Naive thymus-derived CD8-positive, alpha-beta T cell (primary cell): ENCODE measurements at regions not wholly inside any gene's neighbourhood (a gene's known extent, or its start where the extent isn't known, plus 50 kb on each side); places are given as distances from the start of the nearest gene placed in this dataset.

Source experiments
- ATAC-seq, 2 donors: fragments of 150-1000 bp; cut with Tn5 transposase in 1 of 2; sonication (Bioruptor Pico), chemical (Tn5 transposase) in 1 of 2; 1 replicate in 1 of 2; 2 replicates in 1 of 2; pipeline ENCODE4 v1.10.0; 2021; ENCODE audit warnings: mild to moderate bottlenecking in 2 of 2, moderate library complexity in 2 of 2
- POLR2A ChIA-PET: fragments of 350-600 bp; sonication (Branson Sonifier 250); formaldehyde crosslinking; loops from one replicate; lab custom pipeline; 2021; ENCODE audit warnings: antibody characterized with exemption; lab: Charles Lee
- DNase-seq, 10 donors: peaks; one replicate each; pipeline versions ENCODE4 v3.0.0 to v3.0.0-alpha.2; 2020 to 2022
- H3K27ac Mint-ChIP-seq, 10 donors: one replicate each; pipeline ENCODE4 v1.8.0; 2020 to 2022; ENCODE audit warnings: mild to moderate bottlenecking in 10 of 10, mixed read lengths in 10 of 10, moderate library complexity in 4 of 10, inconsistent platforms in 1 of 10
- H3K27me3 Mint-ChIP-seq, 5 donors: one replicate each; pipeline ENCODE4 v1.8.0; 2021 to 2022; ENCODE audit warnings: mixed read lengths in 5 of 5
- H3K36me3 Mint-ChIP-seq, 3 donors: one replicate each; pipeline ENCODE4 v1.8.0; 2020 to 2022; ENCODE audit warnings: mixed read lengths in 3 of 3, mild to moderate bottlenecking in 2 of 3, inconsistent platforms in 1 of 3
- H3K4me1 Mint-ChIP-seq, 4 donors: one replicate each; pipeline ENCODE4 v1.8.0; 2021 to 2022; ENCODE audit warnings: mixed read lengths in 4 of 4
- H3K4me3 Mint-ChIP-seq, 10 donors: one replicate each; pipeline ENCODE4 v1.8.0; 2020 to 2022; ENCODE audit warnings: mild to moderate bottlenecking in 10 of 10, mixed read lengths in 10 of 10, moderate library complexity in 6 of 10, inconsistent platforms in 1 of 10
- H3K9me3 Mint-ChIP-seq, 9 donors: one replicate each; pipeline ENCODE4 v1.8.0; 2020 to 2022; ENCODE audit warnings: mixed read lengths in 9 of 9, mild to moderate bottlenecking in 3 of 9, inconsistent platforms in 1 of 9, moderate library complexity in 1 of 9

GRCh38 chr10:42971251-42971599 is 105.6 kb upstream of the RET start:
- DNase-seq: peak in 1 of 10 donors; percentile 40

GRCh38 chr10:42972946-42973345 is 103.9 kb upstream of the RET start:
- H3K36me3 Mint-ChIP-seq: no peaks in the 10 kb centered on the region
- no peak for DNase-seq
- no peak overlapping the region for H3K27ac Mint-ChIP-seq
- no peak for ATAC-seq
- no peaks in the 10 kb centered on the region for H3K4me1 Mint-ChIP-seq
- H3K27me3 Mint-ChIP-seq: peaks cover 0 to 5% (median 0%) of the 10 kb centered on the region in 5 donors
- no peak overlapping the region for H3K4me3 Mint-ChIP-seq
- POLR2A ChIA-PET: no interaction called here
- no peaks in the 10 kb centered on the region for H3K9me3 Mint-ChIP-seq

More at GRCh38 chr10:42971251-42971599, 105.6 kb upstream of the RET start:
- POLR2A ChIA-PET: no interaction called here
- Mint-ChIP-seq H3K27me3 (peaks cover 0 to 5% (median 0%) of the 10 kb centered on the region in 5 donors), H3K4me1 (no peaks in the 10 kb centered on the region), H3K9me3 (no peaks in the 10 kb centered on the region), H3K4me3 (no peak overlapping the region), H3K27ac (no peak overlapping the region), H3K36me3 (no peaks in the 10 kb centered on the region)
- ATAC-seq: no peak

DNA sequence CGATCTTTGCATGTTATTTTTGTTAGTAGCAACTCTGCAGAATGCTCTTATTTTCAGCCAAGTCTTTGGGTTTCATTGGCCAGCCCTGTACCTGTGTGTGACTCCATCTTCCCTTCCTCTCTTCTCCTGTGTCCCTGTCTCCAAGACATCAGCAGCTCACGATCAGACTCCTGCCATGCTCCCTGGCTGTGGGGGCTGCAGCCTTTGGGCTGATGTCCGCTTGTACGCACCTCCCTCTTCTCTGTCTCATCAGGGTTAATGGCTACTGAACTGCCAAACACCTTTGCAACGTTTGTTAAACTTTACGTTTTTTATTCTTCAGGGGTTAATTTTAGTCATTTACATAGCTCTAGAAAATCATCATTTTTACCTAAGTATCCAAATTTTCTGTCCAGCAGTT is 103.5 kb upstream of the RET start:
- H3K36me3 Mint-ChIP-seq: no peaks in the 10 kb centered on the region
- ATAC-seq (no peak), DNase-seq (no peak)
- no peaks in the 10 kb centered on the region for H3K9me3 Mint-ChIP-seq
- POLR2A ChIA-PET: no interaction called here
- H3K4me3 Mint-ChIP-seq: no peak overlapping the region
- peaks cover 0 to 5% (median 0%) of the 10 kb centered on the region in 5 donors for H3K27me3 Mint-ChIP-seq
- no peaks in the 10 kb centered on the region for H3K4me1 Mint-ChIP-seq
- no peak overlapping the region for H3K27ac Mint-ChIP-seq

- Mint-ChIP-seq H3K9me3 (no peaks in the 10 kb centered on the region), H3K27ac (peak overlapping the region in 1 of 10 donors; percentile 57), H3K36me3 (no peaks in the 10 kb centered on the region), H3K27me3 (peaks cover 0 to 5% (median 0%) of the 10 kb centered on the region in 5 donors), H3K4me3 (no peak overlapping the region), H3K4me1 (no peaks in the 10 kb centered on the region)
- peak in 1 of 10 donors; percentile 58 for DNase-seq
- no peak for ATAC-seq
- POLR2A ChIA-PET: no interaction called here
Measured at GRCh38 chr10:42973870-42974692, 102.8 kb upstream of the RET start.

DNA sequence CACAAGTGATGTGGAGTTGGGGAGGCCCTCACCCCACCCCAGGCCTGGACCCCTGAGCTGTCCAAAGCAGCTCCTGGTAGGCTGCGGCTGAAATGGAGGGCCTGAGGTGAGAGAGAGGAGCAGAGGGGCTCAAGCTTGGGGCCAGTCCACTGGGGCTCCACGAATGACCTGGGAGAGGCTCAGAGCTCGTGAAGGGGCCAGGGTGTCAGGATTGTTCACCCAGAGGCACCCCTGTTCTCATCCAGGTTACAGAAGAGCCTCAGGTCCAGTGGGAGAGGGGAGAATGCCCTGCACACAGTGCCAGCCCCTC is 102.2 kb upstream of the RET start:
- ATAC-seq: no peak
- Mint-ChIP-seq H3K4me1 (no peaks in the 10 kb centered on the region), H3K4me3 (no peak overlapping the region), H3K27me3 (peaks cover 0 to 5% (median 0%) of the 10 kb centered on the region in 5 donors), H3K9me3 (no peaks in the 10 kb centered on the region), H3K27ac (no peak overlapping the region), H3K36me3 (no peaks in the 10 kb centered on the region)
- peak in 1 of 10 donors; percentile 6 for DNase-seq
- POLR2A ChIA-PET: no interaction called here

DNA sequence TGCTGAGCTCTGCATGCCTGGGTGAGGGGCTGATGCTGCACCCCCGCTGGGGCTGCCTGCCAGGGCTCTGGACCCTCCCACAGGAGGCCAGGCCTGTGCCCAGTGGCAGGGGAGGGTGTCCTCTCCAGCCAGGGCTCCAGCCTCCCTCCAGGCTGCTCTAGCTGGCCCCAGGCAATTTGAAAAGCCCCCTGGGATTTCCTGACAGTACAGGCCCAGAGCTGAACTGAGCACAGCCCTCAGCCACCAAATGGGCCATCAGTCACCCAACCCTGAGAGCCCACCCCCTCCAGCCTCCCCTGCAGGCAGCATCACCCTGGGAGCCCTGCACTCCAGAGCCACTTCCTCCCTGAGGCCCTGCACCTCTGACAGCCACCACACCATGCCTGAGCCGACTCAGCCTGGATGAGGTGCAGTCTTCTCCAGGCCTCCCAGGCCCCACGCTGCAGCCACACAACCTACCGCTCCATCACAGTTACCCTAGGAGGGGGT is 101.8 kb upstream of the RET start:
- H3K27me3 Mint-ChIP-seq: peaks cover 0 to 5% (median 0%) of the 10 kb centered on the region in 5 donors
- POLR2A ChIA-PET: no interaction called here
- H3K27ac Mint-ChIP-seq: no peak overlapping the region
- H3K36me3 Mint-ChIP-seq: no peaks in the 10 kb centered on the region
- no peak for ATAC-seq
- no peaks in the 10 kb centered on the region for H3K4me1 Mint-ChIP-seq
- peak in 1 of 10 donors; percentile 45 for DNase-seq
- H3K4me3 Mint-ChIP-seq: no peak overlapping the region
- H3K9me3 Mint-ChIP-seq: no peaks in the 10 kb centered on the region

- DNase-seq: peak in 2 of 10 donors; percentile 9 to 46
- Mint-ChIP-seq H3K27me3 (peaks cover 0 to 5% (median 0%) of the 10 kb centered on the region in 5 donors), H3K4me3 (no peak overlapping the region), H3K4me1 (no peaks in the 10 kb centered on the region), H3K9me3 (no peaks in the 10 kb centered on the region), H3K27ac (no peak overlapping the region), H3K36me3 (no peaks in the 10 kb centered on the region)
- no peak for ATAC-seq
- POLR2A ChIA-PET: no interaction called here
Measured at GRCh38 chr10:42975558-42976340, 101.1 kb upstream of the RET start.

- no peak for ATAC-seq
- Mint-ChIP-seq H3K4me3 (no peak overlapping the region), H3K4me1 (no peaks in the 10 kb centered on the region), H3K9me3 (no peaks in the 10 kb centered on the region), H3K27ac (no peak overlapping the region), H3K27me3 (peaks cover 0 to 5% (median 0%) of the 10 kb centered on the region in 5 donors), H3K36me3 (no peaks in the 10 kb centered on the region)
- POLR2A ChIA-PET: no interaction called here
- peak in 2 of 10 donors; percentile 11 to 53 for DNase-seq
Measured at GRCh38 chr10:42976351-42977031, 100.4 kb upstream of the RET start.

GRCh38 chr10:42977032-42977416 is 99.8 kb upstream of the RET start:
- POLR2A ChIA-PET: no interaction called here
- H3K9me3 Mint-ChIP-seq: no peaks in the 10 kb centered on the region
- ATAC-seq (no peak), DNase-seq (peak in 1 of 10 donors; percentile 8)
- peaks cover 0 to 5% (median 0%) of the 10 kb centered on the region in 5 donors for H3K27me3 Mint-ChIP-seq
- no peak overlapping the region for H3K27ac Mint-ChIP-seq
- H3K4me3 Mint-ChIP-seq: no peak overlapping the region
- no peaks in the 10 kb centered on the region for H3K36me3 Mint-ChIP-seq
- no peaks in the 10 kb centered on the region for H3K4me1 Mint-ChIP-seq

DNA sequence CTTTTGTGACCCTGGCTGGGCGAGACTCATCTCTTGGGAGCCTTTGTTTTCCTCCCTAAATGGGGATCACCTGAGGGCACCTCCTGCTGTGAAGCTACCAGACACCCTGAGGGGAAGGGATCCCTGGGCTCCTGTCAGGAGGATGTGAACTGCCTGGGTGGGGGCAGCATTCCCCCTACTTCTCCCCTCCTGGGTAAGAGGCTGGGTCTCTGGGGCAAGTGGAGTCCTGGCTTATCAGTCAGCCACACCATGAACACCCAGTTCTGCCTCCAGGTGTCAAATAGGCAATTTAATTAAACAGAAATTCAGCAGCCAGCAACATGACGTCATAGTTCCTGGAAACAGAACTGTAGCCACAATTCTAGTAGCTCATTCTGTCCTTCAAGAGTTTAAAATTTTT is 97.7 kb upstream of the RET start:
- ATAC-seq (no peak), DNase-seq (no peak)
- no peaks in the 10 kb centered on the region for H3K36me3 Mint-ChIP-seq
- H3K4me1 Mint-ChIP-seq: no peaks in the 10 kb centered on the region
- POLR2A ChIA-PET: no interaction called here
- H3K9me3 Mint-ChIP-seq: no peaks in the 10 kb centered on the region
- peak overlapping the region in 1 of 10 donors; percentile 22 for H3K27ac Mint-ChIP-seq
- H3K4me3 Mint-ChIP-seq: no peak overlapping the region
- H3K27me3 Mint-ChIP-seq: peaks cover 0 to 5% (median 0%) of the 10 kb centered on the region in 5 donors

DNA sequence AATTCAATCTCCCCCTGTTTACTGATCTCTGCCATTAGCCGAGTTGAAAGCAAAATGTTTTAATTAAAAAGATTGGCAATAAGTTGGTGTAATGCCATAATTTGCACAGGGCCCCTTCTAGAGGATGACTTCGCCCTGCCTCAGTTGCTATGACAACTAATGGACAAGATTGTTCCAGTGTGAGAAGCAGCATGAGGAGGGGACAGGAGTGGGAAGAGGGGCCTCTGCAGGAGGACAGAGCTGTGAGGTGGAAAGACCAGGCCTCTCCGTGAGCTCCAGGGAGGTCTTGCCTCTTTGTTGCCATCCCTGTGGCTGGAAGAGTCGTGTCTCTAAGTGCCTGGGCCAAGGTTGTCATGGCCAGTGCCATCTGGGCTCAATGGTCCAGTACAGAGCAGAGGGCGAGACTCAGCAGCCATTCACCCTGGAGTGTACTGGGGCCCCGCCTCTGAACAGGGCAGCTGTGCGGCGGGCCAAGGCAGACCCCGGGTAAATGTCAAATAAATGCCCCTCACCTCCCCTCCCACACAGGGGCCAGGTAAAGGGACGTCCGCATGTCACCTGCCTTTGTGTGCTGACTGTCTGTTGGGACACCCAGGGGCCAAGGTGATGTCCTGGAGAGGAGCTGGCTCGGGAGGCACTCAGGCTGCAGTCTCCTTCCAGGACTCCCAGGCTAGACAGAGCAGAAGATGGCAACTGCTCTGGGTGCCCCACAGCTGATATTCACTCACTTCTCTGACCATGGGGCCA is 97.0 kb upstream of the RET start:
- no peak for ATAC-seq
- H3K27ac Mint-ChIP-seq: peak overlapping the region in 2 of 10 donors; percentile 1 to 22
- H3K9me3 Mint-ChIP-seq: no peaks in the 10 kb centered on the region
- no peaks in the 10 kb centered on the region for H3K4me1 Mint-ChIP-seq
- peak in 1 of 10 donors; percentile 9 for DNase-seq
- H3K27me3 Mint-ChIP-seq: peaks cover 0 to 5% (median 0%) of the 10 kb centered on the region in 5 donors
- POLR2A ChIA-PET: no interaction called here
- no peak overlapping the region for H3K4me3 Mint-ChIP-seq
- no peaks in the 10 kb centered on the region for H3K36me3 Mint-ChIP-seq

DNA sequence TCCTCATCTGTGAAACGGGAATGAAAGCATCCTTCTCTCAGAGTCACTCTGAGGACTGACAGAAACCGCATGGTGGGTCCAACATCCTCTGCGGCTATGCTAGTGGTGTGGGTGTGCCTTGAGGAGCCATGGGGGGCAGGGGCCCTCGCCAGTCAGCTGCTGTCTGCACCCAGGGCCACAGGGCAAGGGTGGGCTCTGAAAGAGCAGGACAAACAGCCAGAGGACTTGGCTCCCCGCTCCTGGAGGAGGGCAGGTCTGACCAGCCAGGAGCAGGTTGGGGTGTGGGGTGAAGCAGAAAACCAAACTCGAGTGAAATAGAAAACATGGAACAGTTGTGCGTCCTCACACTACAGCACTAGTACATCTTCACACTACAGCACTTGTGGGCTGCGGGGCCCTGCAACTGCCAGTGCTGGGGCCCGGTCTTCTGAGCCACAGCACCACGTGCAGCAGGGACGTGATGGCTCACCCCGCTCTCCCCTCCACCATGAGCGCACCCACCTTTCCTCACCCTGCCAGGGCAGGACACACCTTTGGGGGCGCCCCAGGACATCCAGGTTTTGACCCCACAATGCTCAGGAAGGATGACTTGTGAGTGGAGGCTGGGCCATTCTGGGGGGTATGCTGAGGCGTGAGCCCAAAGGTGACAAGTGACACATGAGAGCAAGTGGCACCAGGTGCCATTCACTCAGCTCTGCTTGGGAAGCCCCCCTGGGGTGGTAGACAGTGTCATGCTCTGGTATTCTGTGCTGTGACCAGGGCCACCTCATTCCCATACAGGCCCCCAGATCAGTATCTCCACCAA is 96.1 kb upstream of the RET start:
- no peaks in the 10 kb centered on the region for H3K4me1 Mint-ChIP-seq
- ATAC-seq (no peak), DNase-seq (no peak)
- peaks cover 0 to 4% (median 0%) of the 10 kb centered on the region in 5 donors for H3K27me3 Mint-ChIP-seq
- H3K4me3 Mint-ChIP-seq: no peak overlapping the region
- POLR2A ChIA-PET: no interaction called here
- H3K27ac Mint-ChIP-seq: no peak overlapping the region
- H3K36me3 Mint-ChIP-seq: no peaks in the 10 kb centered on the region
- no peaks in the 10 kb centered on the region for H3K9me3 Mint-ChIP-seq
